WTC11 (cell line): ENCODE measurements at regions not wholly inside any gene's neighbourhood (a gene's known extent, or its start where the extent isn't known, plus 50 kb on each side); places are given as distances from the start of the nearest gene placed in this dataset.

Source experiments
- ATAC-seq: fragments of 200-7000 bp; cut with Tn5 transposase; 2 replicates; pipeline ENCODE4 v1.10.0; 2021; ENCODE audit warnings: mild to moderate bottlenecking, moderate library complexity
- CTCF ChIA-PET: fragments of 300-600 bp; sonication (Branson Sonifier 250); formaldehyde crosslinking; loops from one replicate; lab custom pipeline; 2021; ENCODE audit warnings: antibody characterized with exemption; lab: Charles Lee
- POLR2A ChIA-PET: fragments of 350-600 bp; sonication (Branson Sonifier 250); formaldehyde crosslinking; loops from one replicate; lab custom pipeline; 2021; ENCODE audit warnings: antibody characterized with exemption; lab: Charles Lee
- DNase-seq: peaks from one replicate; pipeline ENCODE4 v3.0.0; 2021; ENCODE audit warnings: low spot score
- H3K27ac Mint-ChIP-seq: 2 replicates; pipeline ENCODE4 v1.8.0; 2021; ENCODE audit warnings: mixed read lengths
- H3K27me3 Mint-ChIP-seq: 2 replicates; pipeline ENCODE4 v1.8.0; 2021; ENCODE audit warnings: low read depth, mild to moderate bottlenecking, moderate library complexity, mixed read lengths
- H3K36me3 Mint-ChIP-seq: 2 replicates; pipeline ENCODE4 v1.8.0; 2021; ENCODE audit warnings: mixed read lengths
- H3K4me1 Mint-ChIP-seq: 2 replicates; pipeline ENCODE4 v1.8.0; 2022; ENCODE audit warnings: mixed read lengths
- H3K4me3 Mint-ChIP-seq: 2 replicates; pipeline ENCODE4 v1.8.0; 2021; ENCODE audit warnings: mild to moderate bottlenecking, moderate library complexity, mixed read lengths
- H3K9me3 Mint-ChIP-seq: 2 replicates; pipeline ENCODE4 v1.8.0; 2021; ENCODE audit warnings: mixed read lengths
- ETV6 ChIP-seq: sonication (generic); formaldehyde crosslinking; IDR thresholded peaks from 2 replicates; pipeline ENCODE4 v1.8.1; 2022; ENCODE audit warnings: mild to moderate bottlenecking, missing genetic modification reagents
- FOXP1 ChIP-seq: sonication (generic); formaldehyde crosslinking; IDR thresholded peaks from 2 replicates; pipeline ENCODE4 v1.8.0; 2022; ENCODE audit warnings: missing genetic modification reagents, mild to moderate bottlenecking, moderate library complexity, borderline replicate concordance
- GABPB1 ChIP-seq: sonication (generic); formaldehyde crosslinking; IDR thresholded peaks from 2 replicates; pipeline ENCODE4 v1.8.1; 2023; ENCODE audit warnings: mild to moderate bottlenecking, missing genetic modification reagents
- MYBL2 ChIP-seq: sonication (generic); formaldehyde crosslinking; IDR thresholded peaks from 2 replicates; pipeline ENCODE4 v1.8.1; 2023; ENCODE audit warnings: mild to moderate bottlenecking, moderate library complexity, missing genetic modification reagents
- TP53 ChIP-seq: sonication (generic); formaldehyde crosslinking; IDR thresholded peaks from 2 replicates; pipeline ENCODE4 v1.8.1; 2023; ENCODE audit warnings: mild to moderate bottlenecking, missing genetic modification reagents
- ZNF263 ChIP-seq: sonication (generic); formaldehyde crosslinking; IDR thresholded peaks from 2 replicates; pipeline ENCODE4 v1.8.1; 2022; ENCODE audit warnings: low read depth, mild to moderate bottlenecking, moderate library complexity, missing genetic modification reagents
- ZNF416 ChIP-seq: fragments of 250-450 bp; sonication (Bioruptor Pico); IDR thresholded peaks from 2 replicates; pipeline ENCODE4 v1.9.0; 2021; ENCODE audit warnings: mild to moderate bottlenecking, inconsistent platforms
- TF ChIP-seq, protein P1 (sequence below): fragments of 250-450 bp; sonication (Bioruptor Pico); IDR thresholded peaks from 2 replicates; pipeline ENCODE4 v1.8.0; 2021; ENCODE audit warnings: mild to moderate bottlenecking
- TF ChIP-seq, protein P2 (sequence below): sonication (generic); formaldehyde crosslinking; IDR thresholded peaks from 2 replicates; pipeline ENCODE4 v1.8.0; 2022; ENCODE audit warnings: mild to moderate bottlenecking, missing genetic modification reagents
- TF ChIP-seq, protein P3 (sequence below): fragments of 200-600 bp; IDR thresholded peaks from 2 replicates; pipeline ENCODE4 v1.8.0; 2022; ENCODE audit warnings: antibody characterized with exemption
- TF ChIP-seq, protein P4 (sequence below): sonication (generic); formaldehyde crosslinking; IDR thresholded peaks from 2 replicates; pipeline ENCODE4 v1.8.1; 2022; ENCODE audit warnings: mild to moderate bottlenecking, moderate library complexity, missing genetic modification reagents
- TF ChIP-seq, protein P5 (sequence below): fragments of 250-450 bp; sonication (Bioruptor Pico); IDR thresholded peaks from 2 replicates; pipeline ENCODE4 v1.9.0; 2021; ENCODE audit warnings: moderate library complexity, mild to moderate bottlenecking, inconsistent platforms, borderline replicate concordance
- TF ChIP-seq, protein P6 (sequence below): sonication (generic); formaldehyde crosslinking; IDR thresholded peaks from 2 replicates; pipeline ENCODE4 v1.8.1; 2023; ENCODE audit warnings: mild to moderate bottlenecking, missing genetic modification reagents, moderate library complexity
- TF ChIP-seq, protein P7 (sequence below): sonication (generic); formaldehyde crosslinking; IDR thresholded peaks from 2 replicates; pipeline ENCODE4 v1.8.0; 2022; ENCODE audit warnings: missing genetic modification reagents

DNA sequence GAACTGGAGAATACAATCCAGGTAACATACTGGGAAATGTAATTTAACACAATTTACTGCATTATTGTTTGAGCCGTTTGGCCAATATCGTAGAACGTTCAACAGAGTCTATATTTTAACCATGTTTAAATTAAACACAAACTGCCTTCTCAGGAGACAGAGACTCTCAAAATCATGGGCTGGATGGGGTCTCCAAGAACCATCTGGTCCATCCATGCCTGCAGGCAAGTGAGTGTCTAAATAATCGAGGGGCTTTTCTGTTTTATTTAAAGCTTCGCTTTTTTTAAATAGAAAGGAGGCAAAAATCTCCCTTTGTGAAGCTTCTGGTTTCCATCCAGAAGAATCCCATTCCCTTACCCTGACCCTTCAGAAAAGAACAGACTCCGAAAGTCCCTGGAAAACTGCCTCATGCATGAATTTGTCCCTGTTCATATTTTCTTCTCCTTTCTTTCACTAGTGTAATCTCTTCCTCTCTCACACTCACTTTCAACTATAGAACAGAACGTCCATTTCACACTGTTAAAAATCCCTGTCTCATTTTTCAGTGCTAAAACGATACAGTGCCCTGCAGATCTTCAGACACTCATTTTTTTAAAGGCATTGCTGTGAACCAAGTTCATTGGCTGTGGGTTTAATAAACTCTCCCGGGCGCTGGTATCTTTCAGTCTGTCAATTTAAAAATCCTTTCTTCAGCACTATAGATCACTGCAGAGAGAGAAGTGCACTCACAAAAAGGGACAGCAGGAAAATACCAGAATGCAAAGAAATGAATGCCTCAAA, 111.4 kb upstream of the TOM1L1 start:
- CTCF ChIA-PET: no interaction called here
- no peak for TF ChIP-seq FOXP1 (CRISPR knock-in tag)
- TF ChIP-seq, protein P1, sequence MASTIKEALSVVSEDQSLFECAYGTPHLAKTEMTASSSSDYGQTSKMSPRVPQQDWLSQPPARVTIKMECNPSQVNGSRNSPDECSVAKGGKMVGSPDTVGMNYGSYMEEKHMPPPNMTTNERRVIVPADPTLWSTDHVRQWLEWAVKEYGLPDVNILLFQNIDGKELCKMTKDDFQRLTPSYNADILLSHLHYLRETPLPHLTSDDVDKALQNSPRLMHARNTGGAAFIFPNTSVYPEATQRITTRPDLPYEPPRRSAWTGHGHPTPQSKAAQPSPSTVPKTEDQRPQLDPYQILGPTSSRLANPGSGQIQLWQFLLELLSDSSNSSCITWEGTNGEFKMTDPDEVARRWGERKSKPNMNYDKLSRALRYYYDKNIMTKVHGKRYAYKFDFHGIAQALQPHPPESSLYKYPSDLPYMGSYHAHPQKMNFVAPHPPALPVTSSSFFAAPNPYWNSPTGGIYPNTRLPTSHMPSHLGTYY (CRISPR knock-in tag): no peak
- TF ChIP-seq, protein P2, sequence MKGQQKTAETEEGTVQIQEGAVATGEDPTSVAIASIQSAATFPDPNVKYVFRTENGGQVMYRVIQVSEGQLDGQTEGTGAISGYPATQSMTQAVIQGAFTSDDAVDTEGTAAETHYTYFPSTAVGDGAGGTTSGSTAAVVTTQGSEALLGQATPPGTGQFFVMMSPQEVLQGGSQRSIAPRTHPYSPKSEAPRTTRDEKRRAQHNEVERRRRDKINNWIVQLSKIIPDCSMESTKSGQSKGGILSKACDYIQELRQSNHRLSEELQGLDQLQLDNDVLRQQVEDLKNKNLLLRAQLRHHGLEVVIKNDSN (CRISPR knock-in tag): no peak
- TF ChIP-seq, protein P3, sequence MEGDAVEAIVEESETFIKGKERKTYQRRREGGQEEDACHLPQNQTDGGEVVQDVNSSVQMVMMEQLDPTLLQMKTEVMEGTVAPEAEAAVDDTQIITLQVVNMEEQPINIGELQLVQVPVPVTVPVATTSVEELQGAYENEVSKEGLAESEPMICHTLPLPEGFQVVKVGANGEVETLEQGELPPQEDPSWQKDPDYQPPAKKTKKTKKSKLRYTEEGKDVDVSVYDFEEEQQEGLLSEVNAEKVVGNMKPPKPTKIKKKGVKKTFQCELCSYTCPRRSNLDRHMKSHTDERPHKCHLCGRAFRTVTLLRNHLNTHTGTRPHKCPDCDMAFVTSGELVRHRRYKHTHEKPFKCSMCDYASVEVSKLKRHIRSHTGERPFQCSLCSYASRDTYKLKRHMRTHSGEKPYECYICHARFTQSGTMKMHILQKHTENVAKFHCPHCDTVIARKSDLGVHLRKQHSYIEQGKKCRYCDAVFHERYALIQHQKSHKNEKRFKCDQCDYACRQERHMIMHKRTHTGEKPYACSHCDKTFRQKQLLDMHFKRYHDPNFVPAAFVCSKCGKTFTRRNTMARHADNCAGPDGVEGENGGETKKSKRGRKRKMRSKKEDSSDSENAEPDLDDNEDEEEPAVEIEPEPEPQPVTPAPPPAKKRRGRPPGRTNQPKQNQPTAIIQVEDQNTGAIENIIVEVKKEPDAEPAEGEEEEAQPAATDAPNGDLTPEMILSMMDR: no peak
- no peak for ATAC-seq
- DNase-seq: no peak
- H3K27me3 Mint-ChIP-seq: no peaks in the 10 kb centered on the region; the same call in none of the 2 replicates
- POLR2A ChIA-PET: interaction anchor here (0.6 kb wide), 1 partner anchor 1658 kb away, joined by 3 read pairs; no protein-coding TSS in a partner anchor
- H3K4me3 Mint-ChIP-seq: no peak overlapping the region
- peaks cover 74% of the 10 kb centered on the region for H3K9me3 Mint-ChIP-seq
- peaks cover 32% of the 10 kb centered on the region for H3K36me3 Mint-ChIP-seq
- no peaks in the 10 kb centered on the region for H3K4me1 Mint-ChIP-seq
- H3K27ac Mint-ChIP-seq: no peak overlapping the region

DNA sequence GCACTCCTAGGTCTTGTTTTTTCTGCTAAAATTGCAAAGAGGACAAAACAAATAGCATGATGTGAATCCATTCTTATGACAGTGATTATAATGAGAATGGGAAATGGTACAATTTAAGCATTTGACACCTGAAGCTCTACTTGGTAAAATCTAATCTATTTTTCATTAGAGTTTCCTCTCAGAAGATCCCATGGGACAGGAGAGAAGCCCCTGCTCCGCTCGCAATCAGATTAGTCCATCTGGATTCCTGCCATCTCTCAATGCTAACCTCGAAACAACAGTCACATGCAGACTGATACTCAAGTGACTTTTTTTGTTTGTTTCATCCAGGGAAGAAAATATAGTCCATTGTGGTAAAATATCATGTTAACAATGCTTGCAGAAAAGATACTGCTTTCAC, 107.4 kb upstream of the TOM1L1 start:
- TF ChIP-seq TP53 (CRISPR knock-in tag) (no peak), MYBL2 (CRISPR knock-in tag) (no peak), ZNF416 (CRISPR knock-in tag) (no peak), GABPB1 (CRISPR knock-in tag) (no peak), ETV6 (CRISPR knock-in tag) (no peak), ZNF263 (CRISPR knock-in tag) (no peak)
- TF ChIP-seq, protein P4, sequence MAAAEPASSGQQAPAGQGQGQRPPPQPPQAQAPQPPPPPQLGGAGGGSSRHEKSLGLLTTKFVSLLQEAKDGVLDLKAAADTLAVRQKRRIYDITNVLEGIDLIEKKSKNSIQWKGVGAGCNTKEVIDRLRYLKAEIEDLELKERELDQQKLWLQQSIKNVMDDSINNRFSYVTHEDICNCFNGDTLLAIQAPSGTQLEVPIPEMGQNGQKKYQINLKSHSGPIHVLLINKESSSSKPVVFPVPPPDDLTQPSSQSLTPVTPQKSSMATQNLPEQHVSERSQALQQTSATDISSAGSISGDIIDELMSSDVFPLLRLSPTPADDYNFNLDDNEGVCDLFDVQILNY (CRISPR knock-in tag): no peak
- TF ChIP-seq, protein P5, sequence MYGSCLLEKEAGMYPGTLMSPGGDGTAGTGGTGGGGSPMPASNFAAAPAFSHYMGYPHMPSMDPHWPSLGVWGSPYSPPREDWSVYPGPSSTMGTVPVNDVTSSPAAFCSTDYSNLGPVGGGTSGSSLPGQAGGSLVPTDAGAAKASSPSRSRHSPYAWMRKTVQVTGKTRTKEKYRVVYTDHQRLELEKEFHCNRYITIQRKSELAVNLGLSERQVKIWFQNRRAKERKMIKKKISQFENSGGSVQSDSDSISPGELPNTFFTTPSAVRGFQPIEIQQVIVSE (CRISPR knock-in tag): no peak
- TF ChIP-seq, protein P6, sequence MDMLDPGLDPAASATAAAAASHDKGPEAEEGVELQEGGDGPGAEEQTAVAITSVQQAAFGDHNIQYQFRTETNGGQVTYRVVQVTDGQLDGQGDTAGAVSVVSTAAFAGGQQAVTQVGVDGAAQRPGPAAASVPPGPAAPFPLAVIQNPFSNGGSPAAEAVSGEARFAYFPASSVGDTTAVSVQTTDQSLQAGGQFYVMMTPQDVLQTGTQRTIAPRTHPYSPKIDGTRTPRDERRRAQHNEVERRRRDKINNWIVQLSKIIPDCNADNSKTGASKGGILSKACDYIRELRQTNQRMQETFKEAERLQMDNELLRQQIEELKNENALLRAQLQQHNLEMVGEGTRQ (CRISPR knock-in tag): no peak
- TF ChIP-seq, protein P7, sequence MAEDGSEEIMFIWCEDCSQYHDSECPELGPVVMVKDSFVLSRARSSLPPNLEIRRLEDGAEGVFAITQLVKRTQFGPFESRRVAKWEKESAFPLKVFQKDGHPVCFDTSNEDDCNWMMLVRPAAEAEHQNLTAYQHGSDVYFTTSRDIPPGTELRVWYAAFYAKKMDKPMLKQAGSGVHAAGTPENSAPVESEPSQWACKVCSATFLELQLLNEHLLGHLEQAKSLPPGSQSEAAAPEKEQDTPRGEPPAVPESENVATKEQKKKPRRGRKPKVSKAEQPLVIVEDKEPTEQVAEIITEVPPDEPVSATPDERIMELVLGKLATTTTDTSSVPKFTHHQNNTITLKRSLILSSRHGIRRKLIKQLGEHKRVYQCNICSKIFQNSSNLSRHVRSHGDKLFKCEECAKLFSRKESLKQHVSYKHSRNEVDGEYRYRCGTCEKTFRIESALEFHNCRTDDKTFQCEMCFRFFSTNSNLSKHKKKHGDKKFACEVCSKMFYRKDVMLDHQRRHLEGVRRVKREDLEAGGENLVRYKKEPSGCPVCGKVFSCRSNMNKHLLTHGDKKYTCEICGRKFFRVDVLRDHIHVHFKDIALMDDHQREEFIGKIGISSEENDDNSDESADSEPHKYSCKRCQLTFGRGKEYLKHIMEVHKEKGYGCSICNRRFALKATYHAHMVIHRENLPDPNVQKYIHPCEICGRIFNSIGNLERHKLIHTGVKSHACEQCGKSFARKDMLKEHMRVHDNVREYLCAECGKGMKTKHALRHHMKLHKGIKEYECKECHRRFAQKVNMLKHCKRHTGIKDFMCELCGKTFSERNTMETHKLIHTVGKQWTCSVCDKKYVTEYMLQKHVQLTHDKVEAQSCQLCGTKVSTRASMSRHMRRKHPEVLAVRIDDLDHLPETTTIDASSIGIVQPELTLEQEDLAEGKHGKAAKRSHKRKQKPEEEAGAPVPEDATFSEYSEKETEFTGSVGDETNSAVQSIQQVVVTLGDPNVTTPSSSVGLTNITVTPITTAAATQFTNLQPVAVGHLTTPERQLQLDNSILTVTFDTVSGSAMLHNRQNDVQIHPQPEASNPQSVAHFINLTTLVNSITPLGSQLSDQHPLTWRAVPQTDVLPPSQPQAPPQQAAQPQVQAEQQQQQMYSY (CRISPR knock-in tag): no peak
- CTCF ChIA-PET: no interaction called here
- Mint-ChIP-seq H3K4me3 (no peak overlapping the region), H3K27ac (no peak overlapping the region), H3K9me3 (peaks cover 71% of the 10 kb centered on the region), H3K36me3 (peaks cover 18% of the 10 kb centered on the region), H3K4me1 (no peaks in the 10 kb centered on the region), H3K27me3 (no peaks in the 10 kb centered on the region; the same call in 1 of the 2 replicates)
- ATAC-seq (no peak), DNase-seq (no peak)
- POLR2A ChIA-PET: no interaction called here
